Pancreas (tissue), 10 donors: ENCODE measurements at regions not wholly inside any gene's neighbourhood (a gene's known extent, or its start where the extent isn't known, plus 50 kb on each side); places are given as distances from the start of the nearest gene placed in this dataset.

Experiments used
- ATAC-seq, 4 donors: fragments of 200-7000 bp; cut with Tn5 transposase; one replicate each; pipeline versions ENCODE4 v1.8.0 to v1.9.1; 2020; ENCODE audit warnings: mild to moderate bottlenecking in 4 of 4, moderate library complexity in 4 of 4
- DNase-seq, 6 donors: peaks; one replicate each; pipeline ENCODE4 v3.0.0-alpha.2; 2020
- FAIRE-seq: peaks from 2 replicates; lab custom pipeline; 2012; peaks lifted over from hg19 to GRCh38; lab: Jason Lieb, UNC
- H3K27ac ChIP-seq, 4 donors: fragments of 200-600 bp; sonication (generic); 1 replicate in 3 of 4; 2 replicates in 1 of 4; pipeline versions ENCODE4 v1.5.0 to v1.8.0; 2020
- H3K27me3 ChIP-seq, 4 donors: fragments of 200-600 bp; one replicate each; pipeline ENCODE4 v1.8.0; 2021
- H3K36me3 ChIP-seq, 3 donors: fragments of 200-600 bp; sonication (generic) in 1 of 3; one replicate each; pipeline versions ENCODE4 v1.5.0 to v1.8.0; 2020 to 2021
- H3K4me1 ChIP-seq, 3 donors: fragments of 200-600 bp; one replicate each; pipeline ENCODE4 v1.8.0; 2021
- H3K4me3 ChIP-seq, 4 donors: fragments of 200-600 bp; sonication (generic) in 2 of 4; one replicate each; pipeline versions ENCODE4 v1.5.0 to v1.8.0; 2020 to 2021
- H3K9me3 ChIP-seq, 4 donors: fragments of 200-600 bp; one replicate each; pipeline ENCODE4 v1.8.0; 2021
- CTCF ChIP-seq, 4 donors: fragments of 200-600 bp; sonication (generic) in 3 of 4; IDR thresholded peaks; one replicate each; pipeline versions ENCODE4 v1.5.0 to v1.8.0; 2021; ENCODE audit warnings: antibody characterized with exemption in 4 of 4
- WGBS, 2 donors: extraction: QIAGEN DNeasy Blood & Tissue Kit; methylation state at CpG; one replicate each; pipeline ENCODE4 v1.1.7; 2013; 5-methylcytosine and 5-hydroxymethylcytosine counted together
- intact Hi-C, 3 donors: fragments of 100-400 bp; cut with DNase I; formaldehyde crosslinking; loops; one replicate each; pipeline versions ENCODE4 v1.11.1 to v1.14.2; 2022
- donor health status: healthy with polysubstance abuse.
- donor health status: DM: no; HTN: no; CAD: no; lungs with moderate emphysema.
- donor health status: DM: no; HTN: no; CAD: no.
- donor health status: control.
- donor health status: control.
- donor health status: Bipolar disorder and iron deficiency.
- donor health status: DM: yes; HTN: yes; CAD: no.
- donor health status: DM: no; HTN: no; CAD: no.
- donor health status: DM: no; HTN: no; CAD: no.
- donor health status: DM: yes; HTN: yes; CAD: no.

GRCh38 chr4:13678186-13678924 is 50.8 kb upstream of the BOD1L1 start:
- Histone ChIP-seq H3K27ac (no peak overlapping the region), H3K4me1 (no peaks in the 10 kb centered on the region), H3K4me3 (no peak overlapping the region), H3K36me3 (no peaks in the 10 kb centered on the region), H3K27me3 (no peaks in the 10 kb centered on the region), H3K9me3 (no peaks in the 10 kb centered on the region)
- 89 to 98% methylated on average over 3 of the region's 3 CpGs for WGBS, 2 donors
- DNase-seq, result no peak
- FAIRE-seq, result no peak
- intact Hi-C loops, result no loop called here
- no peak for ATAC-seq
- no peak for TF ChIP-seq CTCF (IDR thresholded peaks at IDR 0.05)

- no peak for DNase-seq
- H3K4me1 ChIP-seq, result no peaks in the 10 kb centered on the region
- H3K27ac ChIP-seq, result no peak overlapping the region
- intact Hi-C loops, result no loop called here
- no peaks in the 10 kb centered on the region for H3K27me3 ChIP-seq
- FAIRE-seq, result no peak
- TF ChIP-seq CTCF (IDR thresholded peaks at IDR 0.05), result no peak
- ATAC-seq, result no peak
- no peaks in the 10 kb centered on the region for H3K9me3 ChIP-seq
- WGBS, 2 donors, result 78 to 85% methylated on average over 2 of the region's 2 CpGs
- no peaks in the 10 kb centered on the region for H3K36me3 ChIP-seq
- no peak overlapping the region for H3K4me3 ChIP-seq
Measured at GRCh38 chr4:13681570-13681969, 54.0 kb upstream of the BOD1L1 start.

- Histone ChIP-seq H3K4me3 (no peak overlapping the region), H3K27ac (no peak overlapping the region), H3K36me3 (no peaks in the 10 kb centered on the region), H3K9me3 (no peaks in the 10 kb centered on the region), H3K27me3 (no peaks in the 10 kb centered on the region), H3K4me1 (no peaks in the 10 kb centered on the region)
- no peak for TF ChIP-seq CTCF (IDR thresholded peaks at IDR 0.05)
- no peak for DNase-seq
- WGBS, 2 donors, result 8 to 28% methylated on average over 1 of the region's 1 CpG
- FAIRE-seq, result no peak
- intact Hi-C loops, result no loop called here
- ATAC-seq, result no peak
Measured at GRCh38 chr4:13694256-13694655, 66.7 kb upstream of the BOD1L1 start.

GRCh38 chr4:13698296-13698695 is 70.8 kb upstream of the BOD1L1 start:
- FAIRE-seq (no peak), ATAC-seq (no peak), DNase-seq (no peak)
- intact Hi-C loops, result no loop called here
- H3K4me1 ChIP-seq, result no peaks in the 10 kb centered on the region
- 91 to 94% methylated on average over 2 of the region's 2 CpGs for WGBS, 2 donors
- TF ChIP-seq CTCF (IDR thresholded peaks at IDR 0.05), result no peak
- H3K27ac ChIP-seq, result no peak overlapping the region
- no peaks in the 10 kb centered on the region for H3K9me3 ChIP-seq
- H3K4me3 ChIP-seq, result no peak overlapping the region
- no peaks in the 10 kb centered on the region for H3K36me3 ChIP-seq
- H3K27me3 ChIP-seq, result no peaks in the 10 kb centered on the region
